ENCODE measurements at regions not wholly inside any gene's neighbourhood (a gene's known extent, or its start where the extent isn't known, plus 50 kb on each side); places are given as distances from the start of the nearest gene placed in this dataset.

GRCh38 chr3:70840106-70840870 lies 527.9 kb upstream of the MDFIC2 start:
- no peak for DNase-seq (ENCODE audit: low spot score)

DNA sequence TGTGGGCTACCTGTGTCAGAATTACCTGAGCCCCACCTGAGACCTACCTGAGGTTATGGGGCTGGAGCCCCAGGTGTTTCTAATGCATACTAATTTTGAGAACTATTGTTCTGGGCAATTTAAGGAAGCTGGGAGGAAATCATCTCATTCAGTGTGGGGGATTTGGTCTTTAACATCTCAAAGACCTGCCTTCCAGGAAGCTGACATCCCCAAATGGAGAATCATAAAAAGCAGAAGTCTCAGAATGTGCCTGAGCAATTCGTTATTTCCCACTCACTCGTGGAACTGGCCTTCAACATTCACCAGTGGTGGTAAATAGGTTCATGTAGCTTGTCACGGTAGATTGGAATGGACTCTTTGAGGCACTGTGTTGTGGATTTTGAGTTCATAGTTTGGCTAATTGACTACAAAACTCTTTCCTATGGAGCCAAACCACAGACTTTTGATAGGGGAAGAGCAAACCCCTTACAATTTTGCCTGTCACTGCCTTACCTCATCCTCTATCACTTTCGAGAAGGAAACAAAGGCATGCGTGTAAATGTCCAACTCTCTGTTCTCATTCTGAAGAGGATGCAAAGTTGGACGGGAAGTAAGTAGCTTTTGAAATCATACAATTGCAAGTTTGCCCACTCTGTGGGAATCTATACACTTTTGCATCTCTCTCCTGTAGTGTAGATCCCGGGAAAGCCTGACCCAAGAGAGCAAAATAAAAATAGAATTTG lies 521.0 kb upstream of the MDFIC2 start:
- DNase-seq (ENCODE audit: low spot score): no peak

DNA sequence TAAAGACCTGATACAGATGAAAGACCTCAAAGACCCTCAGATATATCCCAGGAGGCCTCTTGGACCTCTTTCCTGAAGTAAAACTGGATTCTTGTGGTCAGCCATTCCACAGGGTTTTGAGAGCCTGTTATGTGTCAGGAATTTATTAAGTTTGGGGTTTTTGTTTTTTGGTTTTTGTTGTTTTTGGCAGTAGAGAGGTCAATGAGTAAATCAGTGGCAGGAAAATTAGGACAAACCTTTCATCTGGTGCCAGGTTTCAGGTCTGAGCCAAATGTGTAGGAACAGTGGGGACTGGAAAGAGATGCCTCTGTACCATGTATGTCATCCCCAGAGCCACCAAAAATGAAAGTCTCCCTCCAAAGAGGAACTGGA lies 520.4 kb upstream of the MDFIC2 start:
- no peak for DNase-seq (ENCODE audit: low spot score)

DNA sequence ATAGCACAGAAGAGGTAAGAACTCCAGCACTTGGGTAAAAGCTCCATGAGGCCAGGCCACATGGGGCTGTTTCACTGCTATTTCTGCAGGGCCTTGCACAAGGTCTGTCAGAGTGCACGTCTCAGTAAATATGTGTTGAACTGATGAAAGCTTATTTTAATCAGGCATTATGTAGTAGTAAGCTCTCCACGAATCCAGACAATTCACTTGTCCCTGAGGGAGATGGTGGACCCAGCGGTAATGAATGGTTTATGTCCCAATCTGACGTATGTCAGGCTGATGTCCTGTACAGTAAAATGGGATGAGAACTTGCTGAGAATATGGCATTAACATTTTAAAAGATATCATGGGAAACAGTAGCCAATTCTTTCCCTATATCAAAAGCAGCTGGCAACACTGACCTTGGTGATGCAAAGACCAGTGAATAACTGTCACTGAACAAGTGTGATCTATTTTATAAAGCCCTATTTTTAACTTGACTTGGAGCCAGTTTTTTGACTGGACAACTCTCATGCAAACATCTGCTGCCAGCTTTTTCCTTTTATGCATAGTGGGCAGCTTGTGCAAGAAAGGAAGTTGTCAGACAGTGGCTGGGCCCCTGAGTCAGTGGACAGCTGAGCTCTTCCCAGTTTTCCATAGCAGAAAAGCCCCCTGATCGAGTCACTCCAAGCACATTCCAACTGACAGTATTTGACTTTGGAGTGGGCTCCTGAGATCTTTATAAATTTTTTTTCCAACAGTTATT lies 519.8 kb upstream of the MDFIC2 start:
- no peak for DNase-seq (ENCODE audit: low spot score)

GRCh38 chr3:70829092-70829491 lies 516.7 kb upstream of the MDFIC2 start:
- no peak for DNase-seq (ENCODE audit: low spot score)

DNA sequence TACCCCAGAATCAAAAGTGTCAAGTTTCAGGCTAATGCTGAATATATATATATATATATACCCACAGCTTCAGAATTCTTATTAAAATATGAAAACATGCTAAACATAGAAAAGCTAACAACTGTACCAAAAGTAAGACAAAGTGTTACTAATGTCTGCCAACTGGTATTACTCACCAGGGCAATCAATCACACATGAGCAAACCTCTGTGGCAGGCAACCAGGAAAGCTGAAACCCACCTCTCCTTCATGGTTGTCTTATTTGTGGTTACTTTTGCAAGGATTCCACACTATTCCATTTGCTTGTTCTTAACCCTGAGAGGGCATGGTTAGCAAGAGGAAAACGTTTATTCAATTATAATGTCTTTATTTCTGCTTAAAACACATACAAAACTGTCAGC lies 512.3 kb upstream of the MDFIC2 start:
- no peak for DNase-seq (ENCODE audit: low spot score)

- no peak for DNase-seq (ENCODE audit: low spot score)
Observed at GRCh38 chr3:70824078-70824477, 511.6 kb upstream of the MDFIC2 start.

GRCh38 chr3:70823622-70824021 lies 511.2 kb upstream of the MDFIC2 start:
- DNase-seq (ENCODE audit: low spot score): no peak

DNA sequence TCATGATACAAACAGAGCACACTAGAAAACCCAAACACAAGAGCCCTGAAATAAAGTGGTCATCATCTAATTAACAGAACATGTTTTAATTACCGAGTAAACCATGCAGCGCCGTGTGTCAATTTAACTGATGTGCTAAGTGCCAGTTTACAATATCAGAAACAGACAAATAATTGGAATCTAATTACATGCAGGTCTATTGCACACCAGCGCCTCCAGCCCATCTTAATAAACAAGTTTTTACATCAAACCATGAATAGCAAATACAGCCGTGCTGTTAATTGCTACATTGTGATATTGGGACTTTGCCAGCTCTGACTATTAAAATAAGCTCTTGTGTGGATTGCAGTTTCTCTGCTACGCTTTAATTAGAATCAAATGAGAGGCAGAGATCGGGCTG lies 510.2 kb upstream of the MDFIC2 start:
- DNase-seq (ENCODE audit: low spot score): peak; percentile 19

DNA sequence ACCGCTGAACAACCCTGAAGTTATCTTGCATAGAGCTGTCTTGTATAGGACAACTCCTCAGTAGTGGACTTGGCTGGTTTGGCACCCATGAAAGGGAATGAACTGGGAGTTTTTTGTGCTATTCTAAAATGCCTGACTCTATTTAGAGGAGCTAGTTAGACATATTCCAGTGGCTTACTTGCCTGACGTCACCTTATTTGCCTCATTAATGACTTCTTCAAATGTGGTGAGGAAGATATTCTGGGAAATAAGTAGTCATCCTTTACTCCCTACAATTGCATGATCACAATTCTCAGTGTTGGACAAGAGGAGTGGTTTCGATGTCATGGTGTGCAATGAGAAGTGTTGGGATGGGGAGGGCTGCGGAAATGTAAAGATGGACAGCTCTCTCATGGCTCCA lies 509.2 kb upstream of the MDFIC2 start:
- DNase-seq (ENCODE audit: low spot score): no peak

- DNase-seq (ENCODE audit: low spot score): no peak
Observed at GRCh38 chr3:70820397-70820796, 508.0 kb upstream of the MDFIC2 start.

DNA sequence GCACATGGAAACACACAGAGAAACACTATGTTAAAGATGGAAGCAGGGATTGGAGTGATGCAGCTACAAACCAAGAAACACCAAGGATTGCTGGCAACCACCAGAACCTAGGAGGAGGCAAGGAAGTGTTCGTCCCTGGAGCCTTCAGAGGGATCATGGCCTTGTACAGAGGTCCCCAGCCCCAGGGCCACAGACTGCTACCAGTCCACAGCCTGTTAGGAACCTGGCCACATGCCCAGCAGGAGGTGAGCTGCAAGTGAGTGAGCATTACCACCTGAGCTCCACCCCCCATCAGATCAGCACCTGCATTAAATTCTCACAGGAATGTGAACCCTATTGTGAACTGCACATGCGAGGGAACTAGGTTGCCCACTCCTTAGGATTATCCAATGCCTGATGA lies 505.7 kb upstream of the MDFIC2 start:
- DNase-seq (ENCODE audit: low spot score): no peak

GRCh38 chr3:70816346-70816745 lies 503.9 kb upstream of the MDFIC2 start:
- no peak for DNase-seq (ENCODE audit: low spot score)

DNA sequence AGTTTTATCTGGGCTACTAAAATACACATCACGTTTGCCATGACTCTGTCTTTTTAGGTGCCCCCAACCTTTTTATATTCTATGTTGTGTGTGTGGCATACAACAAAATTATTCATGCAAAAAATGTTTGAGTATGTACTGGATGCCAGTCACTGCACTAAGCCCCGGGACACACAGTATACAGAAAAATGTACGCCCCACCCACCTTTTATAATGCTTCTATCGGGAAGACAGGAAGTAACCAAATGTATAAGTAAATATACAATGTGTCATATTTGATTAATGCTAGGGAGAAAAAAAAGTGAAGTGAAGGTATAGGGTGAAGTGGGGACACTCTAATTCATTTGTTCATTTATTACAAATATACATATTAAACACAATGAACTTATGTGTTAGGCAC lies 503.4 kb upstream of the MDFIC2 start:
- DNase-seq (ENCODE audit: low spot score): no peak

- DNase-seq (ENCODE audit: low spot score): no peak
Observed at GRCh38 chr3:70813311-70813710, 500.9 kb upstream of the MDFIC2 start.

DNA sequence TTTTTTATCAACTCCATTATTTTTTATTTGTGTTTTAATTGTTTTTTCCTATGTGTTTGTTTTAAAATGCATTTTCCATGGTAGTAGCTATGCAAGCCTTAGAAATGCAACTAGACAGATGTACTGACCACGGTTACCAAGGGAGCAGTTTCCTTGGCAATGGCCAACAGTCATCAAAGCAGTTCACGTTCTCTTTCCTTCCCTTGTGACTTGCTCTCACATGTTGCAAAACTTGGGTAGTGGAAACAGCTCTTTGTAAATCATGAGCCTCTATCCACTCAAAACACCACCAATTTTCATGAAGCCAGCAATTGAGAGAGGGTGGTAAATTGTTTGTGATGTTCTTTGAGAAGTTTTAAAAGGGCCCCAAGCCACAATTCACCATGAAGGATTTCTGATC lies 499.4 kb upstream of the MDFIC2 start:
- DNase-seq (ENCODE audit: low spot score): peak; percentile 67

- no peak for DNase-seq (ENCODE audit: low spot score)
Observed at GRCh38 chr3:70808881-70809280, 496.4 kb upstream of the MDFIC2 start.

DNA sequence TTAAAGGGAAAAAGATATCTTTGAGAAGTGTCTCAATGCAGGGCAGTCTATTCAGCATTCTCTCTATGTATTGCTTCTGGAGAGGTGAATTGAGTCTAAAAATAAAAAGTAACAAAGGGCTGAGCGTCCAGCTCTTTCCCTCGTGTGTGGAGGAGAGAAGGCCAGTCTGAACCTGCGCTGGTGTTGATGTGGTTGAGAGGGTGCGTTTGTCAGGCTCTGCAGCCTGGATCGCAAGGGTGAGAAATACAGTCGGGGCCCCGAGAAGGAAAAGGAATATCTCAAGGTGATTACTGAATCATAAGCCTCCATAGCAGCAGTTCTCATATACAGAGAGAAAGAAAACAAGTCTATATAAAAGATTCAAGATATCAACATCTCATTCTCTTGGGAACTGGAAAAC lies 494.1 kb upstream of the MDFIC2 start:
- no peak for DNase-seq (ENCODE audit: low spot score)

- no peak for DNase-seq (ENCODE audit: low spot score)
Observed at GRCh38 chr3:70806021-70806420, 493.6 kb upstream of the MDFIC2 start.

- DNase-seq (ENCODE audit: low spot score): no peak
Observed at GRCh38 chr3:70805061-70805889, 492.8 kb upstream of the MDFIC2 start.

DNA sequence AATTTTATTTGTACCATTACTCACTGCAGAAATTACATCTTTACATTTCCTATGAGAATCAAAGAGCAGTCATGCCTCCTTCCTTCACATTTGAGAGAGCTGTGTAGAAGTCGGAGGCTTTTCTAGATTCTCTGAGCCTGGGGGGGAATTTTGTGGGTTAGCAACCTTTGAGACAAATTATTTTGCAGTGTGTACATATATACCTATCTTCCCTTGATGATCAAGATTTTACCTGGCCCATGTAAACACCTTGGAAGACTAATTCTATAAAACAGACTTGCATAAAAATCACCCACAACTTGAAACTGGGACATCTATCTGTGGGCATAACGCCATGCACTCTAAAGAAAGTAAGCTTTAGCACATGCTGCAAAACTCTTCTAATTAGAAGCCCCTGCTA lies 491.5 kb upstream of the MDFIC2 start:
- DNase-seq (ENCODE audit: low spot score): no peak

DNA sequence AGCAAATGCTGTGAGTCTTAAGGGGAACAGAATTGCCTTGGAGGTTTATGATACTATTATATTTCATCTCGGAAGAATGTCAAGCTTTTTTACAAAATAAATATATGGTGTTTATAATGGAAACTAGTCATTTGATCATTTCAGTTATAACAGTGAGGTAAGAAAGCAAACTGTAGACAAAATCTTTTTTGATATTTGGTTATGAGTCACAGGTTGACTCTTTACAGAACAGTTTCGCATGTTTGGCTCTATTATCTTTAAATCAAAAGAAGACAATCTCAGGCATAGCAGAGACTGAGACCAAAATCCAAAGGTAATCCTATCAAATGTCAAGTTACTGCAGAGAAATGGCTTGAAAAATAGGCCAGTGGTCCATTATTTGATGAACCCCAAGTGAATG lies 490.9 kb upstream of the MDFIC2 start:
- no peak for DNase-seq (ENCODE audit: low spot score)

Data from Ammon's horn (tissue), 1 donor.